NCI-H1048 (cell line): ENCODE measurements at regions not wholly inside any gene's neighbourhood (a gene's known extent, or its start where the extent isn't known, plus 50 kb on each side); places are given as distances from the start of the nearest gene placed in this dataset.
"Not testable (repeated sequence)": the region's sequence is repeated elsewhere in the genome, so short reads cannot be mapped to it uniquely, and the experiment has no call there.

ENCODE experiments used
- DNase-seq: peaks from one replicate; lab custom pipeline; 2025; lab: John Stamatoyannopoulos, UW

GRCh38 chr6:25124216-25124715, 154.9 kb upstream of the CARMIL1 start:
- DNase-seq: no peak

- DNase-seq: no peak
These were observed 153.4 kb upstream of the CARMIL1 start for GRCh38 chr6:25125736-25126135.

DNA sequence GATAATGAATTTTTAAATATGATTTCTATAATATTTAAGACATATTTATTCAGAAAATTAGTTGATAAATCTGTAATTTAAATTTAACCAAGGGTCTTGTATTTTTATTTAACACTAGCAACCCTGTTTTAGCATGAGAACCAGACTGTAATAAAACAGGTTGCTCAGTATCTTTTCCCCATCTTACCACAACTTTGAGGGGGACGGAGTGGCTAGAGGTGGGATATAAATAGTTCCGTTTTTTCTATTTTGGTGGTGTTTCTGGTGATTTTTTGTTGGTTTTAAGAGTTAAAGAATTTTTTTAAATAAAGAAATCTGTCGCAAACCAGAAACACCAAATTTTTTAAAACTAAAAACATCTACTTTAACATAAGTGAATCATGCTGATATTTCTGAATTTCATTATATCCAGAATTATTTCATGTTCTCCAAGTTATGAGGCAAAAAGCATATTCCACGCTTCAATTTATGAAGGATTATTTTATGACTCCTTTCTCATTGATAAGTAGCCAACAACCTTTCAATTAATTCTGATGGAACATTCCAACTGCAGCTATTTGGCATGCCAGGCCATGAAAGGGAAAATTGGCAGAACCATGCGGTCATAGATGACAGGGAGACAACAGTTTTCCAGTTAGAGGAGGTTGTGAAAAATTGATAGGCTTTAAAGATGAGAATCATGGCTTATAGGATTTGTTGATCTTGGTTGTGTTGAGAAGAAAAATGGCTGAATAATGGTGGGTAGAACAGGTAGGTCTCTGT, 151.9 kb upstream of the CARMIL1 start:
- no peak for DNase-seq

GRCh38 chr6:25130518-25130917, 148.7 kb upstream of the CARMIL1 start:
- DNase-seq: no peak

DNA sequence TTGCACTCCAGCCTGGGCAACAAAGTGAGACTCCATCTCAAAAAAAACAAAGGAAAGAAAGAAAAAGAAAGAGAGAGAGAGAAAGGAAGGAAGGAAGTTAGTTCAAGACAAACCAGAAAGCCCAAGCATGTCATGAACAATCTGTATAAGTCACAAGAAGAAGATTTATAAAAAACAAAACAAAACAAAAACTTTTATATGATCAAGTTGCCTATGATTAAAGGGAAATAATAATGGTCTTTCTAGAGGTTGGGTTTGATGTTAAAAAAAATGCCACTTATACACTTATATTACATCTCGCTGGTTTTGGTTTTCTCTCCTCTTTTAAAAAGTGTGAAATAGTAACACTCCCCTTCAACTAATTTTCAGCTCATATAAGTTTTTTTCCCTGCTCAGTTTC, 146.2 kb upstream of the CARMIL1 start:
- DNase-seq: no peak

DNA sequence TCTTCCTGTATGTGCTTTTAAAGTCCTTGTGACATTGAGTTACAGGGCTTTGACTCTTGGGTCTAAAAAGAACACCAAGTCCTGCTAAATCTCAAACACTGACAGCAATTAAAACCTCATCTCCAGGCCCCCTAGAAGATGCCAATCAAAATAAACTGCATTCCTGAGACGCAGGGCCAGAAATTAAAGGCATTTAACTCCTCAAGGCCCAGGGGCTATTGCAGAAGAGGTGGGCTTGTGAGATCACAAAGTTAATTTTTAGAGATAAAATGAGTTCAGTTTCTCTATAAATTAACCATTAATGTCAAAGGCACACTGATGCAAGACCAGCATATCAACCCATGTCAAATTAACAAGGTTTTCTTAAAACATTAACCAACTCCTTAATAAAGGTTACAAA, 145.6 kb upstream of the CARMIL1 start:
- no peak for DNase-seq

DNA sequence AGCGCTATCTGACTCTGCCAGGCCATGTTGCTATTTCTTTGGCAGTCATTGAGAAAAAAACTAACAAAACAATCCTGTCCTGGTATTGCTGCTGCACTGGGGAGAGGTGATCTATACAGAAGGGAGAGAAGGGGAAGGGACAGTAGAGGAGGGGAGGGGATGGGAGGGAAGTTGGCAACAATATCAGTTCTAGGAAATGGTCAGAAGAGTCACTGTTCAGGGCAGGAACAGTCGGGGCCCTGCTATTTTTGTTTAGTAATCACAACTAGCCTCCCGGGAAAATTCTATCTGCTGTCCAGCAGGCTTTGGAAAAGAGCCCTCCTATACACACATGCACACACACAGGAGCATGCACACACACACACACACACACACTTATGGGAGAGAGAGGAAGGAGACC, 142.3 kb upstream of the CARMIL1 start:
- no peak for DNase-seq

GRCh38 chr6:25137480-25137879, 141.7 kb upstream of the CARMIL1 start:
- no peak for DNase-seq

- no peak for DNase-seq
These were observed 141.3 kb upstream of the CARMIL1 start for GRCh38 chr6:25137916-25138232.

DNA sequence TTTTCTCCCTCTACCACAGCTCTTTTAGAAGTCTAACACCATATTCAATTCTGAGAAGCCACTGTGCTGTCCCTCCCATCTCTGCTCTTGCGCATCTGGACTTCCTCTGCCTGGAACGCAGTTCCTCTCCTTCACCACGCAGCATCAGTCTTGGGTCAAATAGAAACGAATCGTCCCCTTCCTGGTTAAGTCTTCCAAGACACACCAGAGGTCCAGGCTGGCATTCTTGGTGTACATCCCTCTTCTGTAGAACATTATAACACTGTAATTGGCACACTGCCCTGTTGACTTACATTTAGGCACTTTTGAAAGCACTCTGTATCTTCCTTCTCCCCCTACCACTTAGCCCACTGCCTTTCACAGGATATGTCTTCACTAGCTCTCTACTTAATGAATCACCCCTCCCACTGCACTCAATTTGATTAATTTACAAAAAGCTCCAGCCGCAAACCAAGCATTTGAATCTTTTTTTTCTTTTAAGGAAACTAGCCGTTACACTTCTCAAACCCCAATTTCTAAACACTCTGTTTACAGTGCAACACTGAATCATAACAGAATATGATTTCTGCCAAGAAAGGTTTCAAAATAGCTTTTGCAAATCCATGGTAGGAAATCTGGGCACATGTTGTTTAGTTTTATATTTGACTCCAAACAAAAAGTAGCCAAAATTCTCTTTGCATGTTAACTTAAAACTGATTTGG, 140.8 kb upstream of the CARMIL1 start:
- DNase-seq: no peak

- DNase-seq: no peak
These were observed 140.2 kb upstream of the CARMIL1 start for GRCh38 chr6:25138934-25139415.

- DNase-seq: not testable (repeated sequence)
These were observed 139.6 kb upstream of the CARMIL1 start for GRCh38 chr6:25139608-25140007.

- DNase-seq: no peak
These were observed 136.7 kb upstream of the CARMIL1 start for GRCh38 chr6:25142506-25142905.

GRCh38 chr6:25144919-25145318, 134.3 kb upstream of the CARMIL1 start:
- no peak for DNase-seq

DNA sequence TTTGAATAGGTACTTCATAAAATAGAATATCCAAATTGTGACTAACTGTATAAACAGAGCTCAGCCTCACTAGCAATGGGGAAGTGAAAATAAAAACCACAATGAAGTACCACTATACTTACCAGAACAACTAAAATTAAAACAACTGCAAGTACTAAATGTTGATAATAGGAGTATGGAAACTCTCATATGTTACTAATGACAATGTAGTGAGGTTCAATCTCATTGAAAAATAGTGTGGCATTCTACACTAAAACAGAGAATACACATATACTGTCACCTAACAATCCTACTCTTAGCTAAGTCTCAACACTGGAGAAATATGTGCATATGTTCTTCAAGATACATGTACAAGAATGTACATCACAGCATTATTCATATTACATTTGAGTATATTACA, 132.0 kb upstream of the CARMIL1 start:
- no peak for DNase-seq

- DNase-seq: no peak
These were observed 129.1 kb upstream of the CARMIL1 start for GRCh38 chr6:25150031-25150430.

DNA sequence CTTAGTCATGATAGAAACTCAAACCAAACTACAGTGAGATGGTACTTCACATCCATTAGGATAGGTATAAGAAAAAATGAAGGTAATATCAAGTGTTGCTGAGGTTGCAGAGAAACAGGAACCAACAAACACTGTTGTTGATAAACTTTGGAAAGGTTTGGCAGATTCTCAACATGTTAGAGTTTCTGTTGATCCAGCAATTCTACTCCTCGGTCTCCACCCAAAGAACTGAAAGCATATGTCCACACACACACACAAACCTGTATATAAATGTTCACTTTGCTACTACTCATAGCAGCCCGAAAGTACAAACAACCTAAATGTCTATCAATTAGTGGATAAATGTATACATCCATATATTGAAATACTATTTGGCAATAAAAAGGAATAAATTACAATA, 128.3 kb upstream of the CARMIL1 start:
- no peak for DNase-seq

GRCh38 chr6:25153079-25153478, 126.1 kb upstream of the CARMIL1 start:
- DNase-seq: no peak

- DNase-seq: no peak
These were observed 125.1 kb upstream of the CARMIL1 start for GRCh38 chr6:25154034-25154596.

DNA sequence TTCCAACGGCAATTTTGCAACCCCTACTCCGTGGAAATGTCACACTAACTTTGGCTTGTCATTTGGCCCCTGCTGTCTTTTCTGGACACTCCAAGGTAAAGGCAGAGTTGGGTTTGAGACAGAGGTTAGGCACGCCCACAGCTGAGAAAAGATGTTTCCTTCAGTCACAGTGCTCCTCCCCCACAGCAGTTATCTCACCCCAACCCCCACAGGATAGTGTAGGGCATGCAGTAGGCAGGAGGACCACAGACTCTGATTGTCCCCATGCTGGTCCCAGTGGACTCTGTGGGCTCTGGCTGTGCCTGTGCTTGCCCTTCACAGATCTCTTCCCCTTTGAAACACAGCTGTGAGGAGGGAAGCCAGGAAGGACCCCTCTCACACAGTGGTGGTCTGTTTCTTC, 124.0 kb upstream of the CARMIL1 start:
- DNase-seq: no peak

DNA sequence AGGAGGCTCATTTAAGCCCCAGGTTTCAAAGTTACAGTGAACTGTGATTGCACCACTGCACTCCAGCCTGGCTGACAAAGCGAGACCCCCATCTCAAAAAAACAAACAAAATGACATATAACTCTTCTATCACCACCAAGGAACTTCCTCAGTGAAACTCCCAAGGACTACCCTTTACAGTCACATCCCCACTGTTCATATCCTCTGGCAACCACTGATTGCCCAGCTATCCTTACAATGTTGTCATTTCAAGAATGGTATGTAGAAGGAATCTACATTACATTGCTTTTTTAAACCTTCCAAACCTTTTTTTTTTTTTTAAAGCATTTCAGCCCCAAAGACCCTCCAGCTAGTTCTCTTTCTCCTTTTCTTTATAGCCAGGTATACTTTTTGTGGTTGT, 123.1 kb upstream of the CARMIL1 start:
- DNase-seq: no peak

DNA sequence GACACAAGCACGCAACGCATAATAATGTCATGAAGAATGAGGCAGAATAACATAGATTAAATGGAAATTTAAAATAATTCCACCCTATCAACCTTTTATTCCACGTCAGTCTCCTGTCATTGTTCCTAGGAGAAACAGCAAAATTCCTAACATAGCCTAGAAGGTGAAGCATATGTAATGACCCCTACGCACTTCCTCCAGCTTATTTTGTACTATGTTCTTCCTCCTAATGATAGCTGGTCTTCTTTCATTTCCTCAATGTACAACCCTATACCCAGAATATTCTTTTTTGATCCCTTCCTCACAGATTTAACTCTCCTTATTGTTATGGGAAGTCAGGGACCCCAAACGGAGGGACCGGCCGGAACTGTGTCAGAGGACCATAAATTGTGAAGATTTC, 122.0 kb upstream of the CARMIL1 start:
- DNase-seq: no peak

DNA sequence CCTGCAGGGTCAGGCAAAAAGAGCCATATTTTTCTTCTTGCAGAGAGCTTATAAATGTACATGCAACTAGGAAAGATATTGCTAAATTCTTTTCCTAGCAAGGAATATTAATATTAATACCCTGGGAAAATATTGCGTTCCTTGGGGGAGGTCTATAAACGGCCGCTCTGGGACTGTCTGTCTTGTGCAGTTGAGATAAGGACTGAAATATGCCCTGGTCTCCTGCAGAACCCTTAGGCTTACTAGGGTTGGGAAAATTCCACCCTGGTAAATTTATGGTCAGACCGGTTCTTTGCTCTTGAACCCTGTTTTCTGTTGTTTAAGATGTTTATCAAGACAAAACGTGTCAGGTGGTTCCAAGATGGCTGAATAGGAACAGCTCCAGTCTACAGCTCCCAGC, 121.3 kb upstream of the CARMIL1 start:
- no peak for DNase-seq
